AG04449 (cell line): ENCODE measurements at regions not wholly inside any gene's neighbourhood (a gene's known extent, or its start where the extent isn't known, plus 50 kb on each side); places are given as distances from the start of the nearest gene placed in this dataset.

Experiments
- CTCF ChIA-PET: fragments of 350-600 bp; formaldehyde crosslinking; extraction: SDS; loops from one replicate; lab custom pipeline; 2021; ENCODE audit warnings: antibody characterized with exemption; lab: Yijun Ruan, JAX
- POLR2A ChIA-PET: fragments of 400-600, 350-600 bp; formaldehyde crosslinking; extraction: SDS; loops from one replicate; lab custom pipeline; 2020; ENCODE audit warnings: antibody characterized with exemption, inconsistent platforms; lab: Yijun Ruan, JAX
- DNase-seq: peaks from one replicate; pipeline ENCODE4 v3.0.0-alpha.2; 2010; ENCODE audit warnings: low read depth, low spot score
- H3K4me3 ChIP-seq: 2 replicates; pipeline ENCODE4 v1.5.1; 2011; ENCODE audit warnings: low read depth, mild to moderate bottlenecking, control low read depth, low read length
- CTCF ChIP-seq: IDR thresholded peaks from one replicate; pipeline ENCODE4 v1.5.1; 2011; ENCODE audit warnings: mild to moderate bottlenecking, moderate library complexity, low read length, control low read depth, inconsistent platforms; ENCODE audit not compliant: insufficient read depth; ENCODE audit errors: missing control alignments

- CTCF ChIA-PET = interaction anchor here (3.2 kb wide), 1 partner anchor 11 kb away, joined by 13 read pairs; no protein-coding TSS in a partner anchor
- DNase-seq = no peak
- no peak overlapping the region for H3K4me3 ChIP-seq
- no peak for TF ChIP-seq CTCF
- POLR2A ChIA-PET = no interaction called here
Measured at GRCh38 chr21:32951041-32951440, 74.7 kb upstream of the OLIG2 start.

- H3K4me3 ChIP-seq = no peak overlapping the region
- POLR2A ChIA-PET = no interaction called here
- no peak for DNase-seq
- TF ChIP-seq CTCF = no peak
- CTCF ChIA-PET = interaction anchor here (1.5 kb wide), 1 partner anchor 14 kb away, joined by 9 read pairs; no protein-coding TSS in a partner anchor
Measured at GRCh38 chr21:32954353-32954752, 71.4 kb upstream of the OLIG2 start.

- TF ChIP-seq CTCF = no peak
- H3K4me3 ChIP-seq = no peak overlapping the region
- CTCF ChIA-PET = interaction anchor here (1.1 to 1.5 kb wide), 3 partner anchors 15 to 172 kb away, joined by 3 to 9 read pairs (median 5); no protein-coding TSS in a partner anchor
- POLR2A ChIA-PET = interaction anchor here (0.6 kb wide), 1 partner anchor 184 kb away, joined by 3 read pairs; the partner anchor contains the start of gene PAXBP1
- no peak for DNase-seq
Measured at GRCh38 chr21:32955311-32956060, 70.2 kb upstream of the OLIG2 start.

GRCh38 chr21:32956061-32956656 is 69.6 kb upstream of the OLIG2 start:
- no peak for TF ChIP-seq CTCF
- DNase-seq = no peak
- POLR2A ChIA-PET = interaction anchor here (0.6 kb wide), 1 partner anchor 185 kb away, joined by 3 read pairs; the partner anchor contains the start of gene PAXBP1
- CTCF ChIA-PET = interaction anchor here (1.5 kb wide), 1 partner anchor 38 kb away, joined by 3 read pairs; no protein-coding TSS in a partner anchor
- H3K4me3 ChIP-seq = no peak overlapping the region

GRCh38 chr21:32957545-32957944 is 68.2 kb upstream of the OLIG2 start:
- ChIA-PET POLR2A (no interaction called here), CTCF (interaction anchor here (1.2 to 1.4 kb wide), 2 partner anchors 17 to 37 kb away, joined by 3 to 7 read pairs; no protein-coding TSS in a partner anchor)
- DNase-seq = no peak

More at GRCh38 chr21:32957545-32957944, 68.2 kb upstream of the OLIG2 start:
- TF ChIP-seq CTCF = no peak
- no peak overlapping the region for H3K4me3 ChIP-seq
